ENCODE measurements at regions not wholly inside any gene's neighbourhood (a gene's known extent, or its start where the extent isn't known, plus 50 kb on each side); places are given as distances from the start of the nearest gene placed in this dataset.

DNA sequence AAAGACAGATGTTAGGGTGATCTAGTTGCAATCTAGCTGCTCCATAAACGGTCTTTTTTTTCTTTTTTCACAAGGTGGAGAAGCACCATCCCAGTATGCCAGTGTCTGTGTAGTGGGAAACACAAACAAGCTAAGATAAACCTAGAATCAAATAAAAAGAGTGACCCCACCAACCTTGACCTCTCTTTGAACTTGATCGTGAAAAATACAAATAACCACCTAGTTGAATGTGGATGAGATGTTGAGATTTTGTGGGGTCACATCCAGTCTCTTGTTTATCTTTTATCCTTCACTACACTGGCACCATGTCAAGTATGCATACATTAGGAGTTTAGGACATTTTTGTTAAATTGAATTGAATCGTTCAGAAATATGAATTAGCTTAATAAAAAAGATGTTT lies 194.6 kb upstream of the EYA4 start:
- Mint-ChIP-seq H3K36me3 (ENCODE audit: low read depth) (no peaks in the 10 kb centered on the region), H3K27ac (no peak overlapping the region), H3K9me3 (no peaks in the 10 kb centered on the region), H3K4me3 (no peak overlapping the region), H3K27me3 (ENCODE audit: low read depth, poor library complexity) (no peaks in the 10 kb centered on the region), H3K4me1 (peaks cover 17% of the 10 kb centered on the region)
- TF ChIP-seq CTCF (IDR thresholded peaks at IDR 0.05): no peak
- DNase-seq: no peak

- no peak for TF ChIP-seq CTCF (IDR thresholded peaks at IDR 0.05)
- Mint-ChIP-seq H3K4me1 (peaks cover 13% of the 10 kb centered on the region), H3K27me3 (ENCODE audit: low read depth, poor library complexity) (no peaks in the 10 kb centered on the region), H3K9me3 (no peaks in the 10 kb centered on the region), H3K27ac (no peak overlapping the region), H3K4me3 (no peak overlapping the region), H3K36me3 (ENCODE audit: low read depth) (no peaks in the 10 kb centered on the region)
- DNase-seq: no peak
These were observed 194.0 kb upstream of the EYA4 start for GRCh38 chr6:133047065-133047665.

DNA sequence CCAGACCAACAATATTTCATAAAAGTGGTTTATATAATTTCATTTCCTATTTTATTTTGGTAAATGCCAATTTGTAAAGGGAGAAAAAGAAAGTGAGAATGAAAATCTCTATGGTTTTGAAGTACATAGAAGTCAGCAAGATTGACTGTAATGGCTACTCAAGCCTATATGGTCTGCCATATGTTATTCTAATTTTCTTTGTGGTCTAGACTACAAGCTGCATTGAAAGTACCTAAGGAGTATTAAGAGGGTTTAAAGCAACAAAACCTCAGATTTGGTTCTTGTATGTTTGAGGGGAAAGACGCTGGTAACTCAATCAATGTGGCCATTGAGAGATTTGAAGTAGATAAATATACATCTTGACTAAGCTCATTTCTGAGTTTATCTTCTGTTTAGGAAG lies 193.5 kb upstream of the EYA4 start:
- Mint-ChIP-seq H3K4me1 (peaks cover 10% of the 10 kb centered on the region), H3K36me3 (ENCODE audit: low read depth) (no peaks in the 10 kb centered on the region), H3K27me3 (ENCODE audit: low read depth, poor library complexity) (no peaks in the 10 kb centered on the region), H3K9me3 (no peaks in the 10 kb centered on the region), H3K4me3 (no peak overlapping the region), H3K27ac (no peak overlapping the region)
- TF ChIP-seq CTCF (IDR thresholded peaks at IDR 0.05): no peak
- no peak for DNase-seq

DNA sequence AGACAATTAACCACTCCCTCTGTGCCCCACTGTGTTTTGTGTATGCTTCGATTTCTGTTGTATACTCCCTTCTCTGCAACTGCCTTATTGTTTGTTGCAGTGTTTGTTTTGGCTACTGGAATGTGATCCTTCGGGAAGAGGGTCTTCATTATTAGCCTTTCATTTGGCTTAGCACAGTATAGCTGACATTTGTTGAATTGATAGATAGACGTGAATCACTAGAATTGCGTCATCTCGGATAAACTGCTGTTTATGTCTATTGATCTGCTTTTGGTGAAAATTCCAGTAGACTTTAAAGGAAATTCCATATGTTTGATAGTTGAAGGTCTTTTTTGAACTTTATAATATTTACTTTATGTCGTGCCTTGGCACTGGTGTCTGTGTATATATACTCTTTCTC lies 189.9 kb upstream of the EYA4 start:
- Mint-ChIP-seq H3K9me3 (no peaks in the 10 kb centered on the region), H3K36me3 (ENCODE audit: low read depth) (no peaks in the 10 kb centered on the region), H3K27ac (peak overlapping the region; percentile 19), H3K4me3 (no peak overlapping the region), H3K27me3 (ENCODE audit: low read depth, poor library complexity) (no peaks in the 10 kb centered on the region), H3K4me1 (peaks cover 31% of the 10 kb centered on the region)
- TF ChIP-seq CTCF (IDR thresholded peaks at IDR 0.05): no peak
- DNase-seq: no peak

DNA sequence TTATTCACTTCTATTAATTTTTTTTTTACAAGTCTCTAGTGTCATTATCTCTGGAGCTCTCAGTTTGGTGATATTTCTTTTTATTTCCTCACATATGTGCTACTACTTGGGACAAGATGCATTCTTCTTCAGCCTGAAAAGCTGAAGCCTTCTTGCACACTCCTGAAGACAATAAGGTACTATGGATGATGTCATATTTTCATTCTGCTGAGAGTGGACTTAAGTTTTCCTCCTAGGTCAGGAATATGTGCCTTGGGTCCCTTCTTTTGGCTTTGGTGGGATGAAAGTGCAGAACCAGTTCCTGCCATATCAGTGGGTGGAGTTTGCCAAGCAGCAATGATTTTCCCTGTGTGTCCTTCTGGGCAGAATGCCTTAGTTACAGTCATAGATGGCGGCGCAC lies 188.7 kb upstream of the EYA4 start:
- TF ChIP-seq CTCF (IDR thresholded peaks at IDR 0.05): no peak
- H3K4me3 Mint-ChIP-seq: no peak overlapping the region
- peaks cover 43% of the 10 kb centered on the region for H3K4me1 Mint-ChIP-seq
- H3K36me3 Mint-ChIP-seq (ENCODE audit: low read depth): no peaks in the 10 kb centered on the region
- DNase-seq: no peak
- no peaks in the 10 kb centered on the region for H3K9me3 Mint-ChIP-seq
- H3K27ac Mint-ChIP-seq: no peak overlapping the region
- no peaks in the 10 kb centered on the region for H3K27me3 Mint-ChIP-seq (ENCODE audit: low read depth, poor library complexity)

GRCh38 chr6:133055441-133055966 lies 185.7 kb upstream of the EYA4 start:
- no peak for TF ChIP-seq CTCF (IDR thresholded peaks at IDR 0.05)
- Mint-ChIP-seq H3K36me3 (ENCODE audit: low read depth) (no peaks in the 10 kb centered on the region), H3K4me3 (peak overlapping the region; percentile 29), H3K27ac (peak overlapping the region; percentile 92), H3K9me3 (no peaks in the 10 kb centered on the region), H3K27me3 (ENCODE audit: low read depth, poor library complexity) (no peaks in the 10 kb centered on the region), H3K4me1 (peaks cover 43% of the 10 kb centered on the region)
- peak; percentile 10 for DNase-seq
